ENCODE measurements at regions not wholly inside any gene's neighbourhood (a gene's known extent, or its start where the extent isn't known, plus 50 kb on each side); places are given as distances from the start of the nearest gene placed in this dataset.

GRCh38 chr1:47647327-47647845 lies 209.5 kb downstream of the FOXD2 start:
- DNase-seq (ENCODE audit: low spot score) = no peak
- TF ChIP-seq ZNF114 (CRISPR knock-in tag; IDR thresholded peaks at IDR 0.05) (no peak), CTCF (conservative IDR thresholded peaks at IDR 0.05; ENCODE audit: low read depth in 2 of 2) (no peak), EZH2phosphoT487 (IDR thresholded peaks at IDR 0.05; ENCODE audit: unreplicated experiment) (no peak), CREB1 (CRISPR knock-in tag; IDR thresholded peaks at IDR 0.05; ENCODE audit: low read depth) (no peak), ZNF331 (CRISPR knock-in tag; IDR thresholded peaks at IDR 0.05; ENCODE audit: low read depth) (no peak), EZH2 (IDR thresholded peaks at IDR 0.05; ENCODE audit: low read depth, unreplicated experiment) (no peak), REST (IDR thresholded peaks at IDR 0.05; ENCODE audit: unreplicated experiment) (no peak), JUNB (IDR thresholded peaks at IDR 0.05; ENCODE audit: unreplicated experiment) (no peak), STAT1 (IDR thresholded peaks at IDR 0.05; ENCODE audit: unreplicated experiment) (no peak), NANOG (IDR thresholded peaks at IDR 0.05; ENCODE audit: borderline replicate concordance) (no peak), POLR2AphosphoS5 (IDR thresholded peaks at IDR 0.05; ENCODE audit: low read depth) (no peak), ZNF462 (CRISPR knock-in tag; IDR thresholded peaks at IDR 0.05) (no peak), ETS1 (IDR thresholded peaks at IDR 0.05) (no peak)
- Histone ChIP-seq H3K79me2 (replicated peaks; ENCODE audit: insufficient read depth) (no peaks in the 10 kb centered on the region), H3F3A (replicated peaks; ENCODE audit: low read depth) (no peaks in the 10 kb centered on the region), H3K36me3 (ENCODE audit: insufficient read depth) (no peaks in the 10 kb centered on the region), H2AFZ (no peak overlapping the region), H4K20me1 (replicated peaks; ENCODE audit: insufficient read depth) (no peaks in the 10 kb centered on the region), H3K4me1 (ENCODE audit: insufficient read depth) (no peaks in the 10 kb centered on the region), H3K9me2 (ENCODE audit: insufficient read depth) (no peaks in the 10 kb centered on the region), H3K4me2 (no peak overlapping the region), H3K27ac (ENCODE audit: low read depth) (no peak overlapping the region), H3K27me3 (ENCODE audit: insufficient read depth) (no peaks in the 10 kb centered on the region), H3K4me3 (no peak overlapping the region)
- no peaks in the 10 kb centered on the region for H3K36me3 Mint-ChIP-seq (ENCODE audit: low read depth)
- H3K27me3 Mint-ChIP-seq (ENCODE audit: insufficient read depth, low read depth, poor library complexity) = peaks cover 8% of the 10 kb centered on the region
- no peaks in the 10 kb centered on the region for H3K9me3 Mint-ChIP-seq
- no peak for ATAC-seq
- H3K4me1 Mint-ChIP-seq = peaks cover 5% of the 10 kb centered on the region
- H3K4me3 Mint-ChIP-seq = no peak overlapping the region
- no peak overlapping the region for H3K27ac Mint-ChIP-seq
